Gastrocnemius medialis (tissue), 4 donors: ENCODE measurements at regions not wholly inside any gene's neighbourhood (a gene's known extent, or its start where the extent isn't known, plus 50 kb on each side); places are given as distances from the start of the nearest gene placed in this dataset.

Experiments
- ATAC-seq, 2 donors: fragments of 150-250 bp; one replicate each; pipeline ENCODE4 v1.9.1; 2016
- DNase-seq, 2 donors: peaks; one replicate each; pipeline ENCODE4 v3.0.0-alpha.2; 2019
- H3K27ac ChIP-seq, 4 donors: fragments of 200-600 bp; sonication (generic); 1 replicate in 1 of 4; 2 replicates in 3 of 4; pipeline ENCODE4 v1.5.1; 2016 to 2018; ENCODE audit warnings: mild to moderate bottlenecking in 2 of 4, moderate library complexity in 1 of 4
- H3K27me3 ChIP-seq, 3 donors: fragments of 200-600 bp; sonication (generic) in 2 of 3; 1 replicate in 1 of 3; 2 replicates in 2 of 3; pipeline versions ENCODE4 v1.5.1 to v1.6.0; 2016 to 2019; ENCODE audit warnings: mild to moderate bottlenecking in 1 of 3, moderate library complexity in 1 of 3
- H3K36me3 ChIP-seq, 2 donors: fragments of 200-600 bp; sonication (generic) in 1 of 2; one replicate each; pipeline ENCODE4 v1.5.1; 2017 to 2018
- H3K4me1 ChIP-seq, 2 donors: fragments of 200-600 bp; sonication (generic) in 1 of 2; one replicate each; pipeline ENCODE4 v1.5.1; 2016 to 2017; ENCODE audit warnings: mild to moderate bottlenecking in 2 of 2
- H3K4me3 ChIP-seq, 4 donors: fragments of 200-600 bp; sonication (generic) in 3 of 4; 1 replicate in 1 of 4; 2 replicates in 3 of 4; pipeline ENCODE4 v1.5.1; 2016 to 2019; ENCODE audit warnings: mild to moderate bottlenecking in 2 of 4
- H3K9me3 ChIP-seq, 3 donors: fragments of 200-600 bp; sonication (generic) in 2 of 3; 1 replicate in 1 of 3; 2 replicates in 2 of 3; pipeline ENCODE4 v1.5.1; 2016 to 2019
- POLR2A ChIP-seq, 2 donors: fragments of 450-650 bp; IDR thresholded peaks; one replicate each; pipeline ENCODE4 v1.6.1; 2017; ENCODE audit warnings: antibody characterized with exemption in 2 of 2, mild to moderate bottlenecking in 2 of 2, moderate library complexity in 2 of 2
- in situ Hi-C, 4 donors: fragments of 200-750 bp; cut with MboI; loops; one replicate each; pipeline versions ENCODE4 v1.15.0 to v1.8.0; 2017; ENCODE audit warnings: low sequenced_read_pairs in 4 of 4
- intact Hi-C: fragments of 100-400 bp; cut with DNase I; formaldehyde crosslinking; loops from one replicate; pipeline ENCODE4 v1.15.1; 2023; ENCODE audit warnings: low total_unique reads
- TF ChIP-seq, protein P1 (sequence below), 5 experiments: fragments of 450-650 bp in 3 of 5; fragments of 200-600 bp in 2 of 5; sonication (generic) in 2 of 5; IDR thresholded peaks in 4 of 5; conservative IDR thresholded peaks in 1 of 5; 1 replicate in 4 of 5; 2 replicates in 1 of 5; pipeline ENCODE4 v1.5.1; 2016 to 2019; ENCODE audit warnings: antibody characterized with exemption in 5 of 5, mild to moderate bottlenecking in 3 of 5, moderate library complexity in 3 of 5

DNA sequence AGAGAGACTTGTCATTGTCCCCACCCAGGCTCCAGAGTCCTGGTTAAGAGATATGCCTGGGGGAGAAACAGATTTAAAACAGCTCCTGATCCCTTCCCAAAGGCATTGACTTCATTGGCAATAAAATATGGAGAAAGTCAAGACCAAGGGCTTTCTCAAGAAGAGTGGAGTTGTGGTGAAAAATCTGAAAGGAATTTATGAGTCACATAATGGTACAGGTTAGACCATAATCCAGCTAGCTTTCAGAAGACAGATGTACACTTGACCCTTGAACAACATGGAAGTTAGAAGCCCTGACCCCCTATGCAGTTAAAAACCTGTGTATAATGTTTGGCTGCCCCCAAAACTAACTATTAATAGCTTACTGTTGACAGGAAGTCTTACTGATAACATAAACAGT is 599.1 kb upstream of the SOX11 start:
- TF ChIP-seq, protein P1, sequence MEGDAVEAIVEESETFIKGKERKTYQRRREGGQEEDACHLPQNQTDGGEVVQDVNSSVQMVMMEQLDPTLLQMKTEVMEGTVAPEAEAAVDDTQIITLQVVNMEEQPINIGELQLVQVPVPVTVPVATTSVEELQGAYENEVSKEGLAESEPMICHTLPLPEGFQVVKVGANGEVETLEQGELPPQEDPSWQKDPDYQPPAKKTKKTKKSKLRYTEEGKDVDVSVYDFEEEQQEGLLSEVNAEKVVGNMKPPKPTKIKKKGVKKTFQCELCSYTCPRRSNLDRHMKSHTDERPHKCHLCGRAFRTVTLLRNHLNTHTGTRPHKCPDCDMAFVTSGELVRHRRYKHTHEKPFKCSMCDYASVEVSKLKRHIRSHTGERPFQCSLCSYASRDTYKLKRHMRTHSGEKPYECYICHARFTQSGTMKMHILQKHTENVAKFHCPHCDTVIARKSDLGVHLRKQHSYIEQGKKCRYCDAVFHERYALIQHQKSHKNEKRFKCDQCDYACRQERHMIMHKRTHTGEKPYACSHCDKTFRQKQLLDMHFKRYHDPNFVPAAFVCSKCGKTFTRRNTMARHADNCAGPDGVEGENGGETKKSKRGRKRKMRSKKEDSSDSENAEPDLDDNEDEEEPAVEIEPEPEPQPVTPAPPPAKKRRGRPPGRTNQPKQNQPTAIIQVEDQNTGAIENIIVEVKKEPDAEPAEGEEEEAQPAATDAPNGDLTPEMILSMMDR (IDR thresholded peaks at IDR 0.05 in 4 of 5, conservative IDR thresholded peaks at IDR 0.05 in 1 of 5): no peak
- no peak for TF ChIP-seq POLR2A (IDR thresholded peaks at IDR 0.05)
- no peaks in the 10 kb centered on the region for H3K36me3 ChIP-seq
- no peaks in the 10 kb centered on the region for H3K4me1 ChIP-seq
- H3K27ac ChIP-seq: no peak overlapping the region
- intact Hi-C loops (no loop called here), in situ Hi-C loops (no loop called here)
- H3K27me3 ChIP-seq: no peaks in the 10 kb centered on the region
- H3K9me3 ChIP-seq: no peaks in the 10 kb centered on the region
- H3K4me3 ChIP-seq: no peak overlapping the region
- DNase-seq: no peak
- ATAC-seq: no peak

GRCh38 chr2:5093518-5093917 is 598.7 kb upstream of the SOX11 start:
- Histone ChIP-seq H3K27ac (no peak overlapping the region), H3K9me3 (no peaks in the 10 kb centered on the region), H3K36me3 (no peaks in the 10 kb centered on the region), H3K4me3 (no peak overlapping the region), H3K4me1 (no peaks in the 10 kb centered on the region), H3K27me3 (no peaks in the 10 kb centered on the region)
- ATAC-seq: no peak
- intact Hi-C loops: no loop called here
- in situ Hi-C loops: no loop called here
- no peak for DNase-seq
- TF ChIP-seq POLR2A (IDR thresholded peaks at IDR 0.05): no peak
- TF ChIP-seq, protein P1 (IDR thresholded peaks at IDR 0.05 in 4 of 5, conservative IDR thresholded peaks at IDR 0.05 in 1 of 5): no peak

- ATAC-seq (no peak), DNase-seq (no peak)
- no peaks in the 10 kb centered on the region for H3K36me3 ChIP-seq
- no peak overlapping the region for H3K27ac ChIP-seq
- no peak overlapping the region for H3K4me3 ChIP-seq
- no peaks in the 10 kb centered on the region for H3K9me3 ChIP-seq
- in situ Hi-C loops (no loop called here), intact Hi-C loops (no loop called here)
- H3K4me1 ChIP-seq: no peaks in the 10 kb centered on the region
- no peak for TF ChIP-seq POLR2A (IDR thresholded peaks at IDR 0.05)
- TF ChIP-seq, protein P1 (IDR thresholded peaks at IDR 0.05 in 4 of 5, conservative IDR thresholded peaks at IDR 0.05 in 1 of 5): no peak
- no peaks in the 10 kb centered on the region for H3K27me3 ChIP-seq
These were observed 598.0 kb upstream of the SOX11 start for GRCh38 chr2:5094192-5094591.

GRCh38 chr2:5098286-5098685 is 593.9 kb upstream of the SOX11 start:
- in situ Hi-C loops: no loop called here
- H3K36me3 ChIP-seq: no peaks in the 10 kb centered on the region
- no peak for DNase-seq
- no peak overlapping the region for H3K27ac ChIP-seq
- no peaks in the 10 kb centered on the region for H3K27me3 ChIP-seq
- intact Hi-C loops: no loop called here
- no peak for ATAC-seq
- no peak overlapping the region for H3K4me3 ChIP-seq
- no peaks in the 10 kb centered on the region for H3K4me1 ChIP-seq
- no peak for TF ChIP-seq POLR2A (IDR thresholded peaks at IDR 0.05)
- TF ChIP-seq, protein P1 (IDR thresholded peaks at IDR 0.05 in 4 of 5, conservative IDR thresholded peaks at IDR 0.05 in 1 of 5): no peak
- no peaks in the 10 kb centered on the region for H3K9me3 ChIP-seq

GRCh38 chr2:5102823-5103222 is 589.4 kb upstream of the SOX11 start:
- no peaks in the 10 kb centered on the region for H3K36me3 ChIP-seq
- in situ Hi-C loops: no loop called here
- TF ChIP-seq POLR2A (IDR thresholded peaks at IDR 0.05): no peak
- TF ChIP-seq, protein P1 (IDR thresholded peaks at IDR 0.05 in 4 of 5, conservative IDR thresholded peaks at IDR 0.05 in 1 of 5): no peak
- H3K9me3 ChIP-seq: no peaks in the 10 kb centered on the region
- H3K4me1 ChIP-seq: no peaks in the 10 kb centered on the region
- ATAC-seq: no peak
- intact Hi-C loops: no loop called here
- no peaks in the 10 kb centered on the region for H3K27me3 ChIP-seq
- DNase-seq: no peak
- no peak overlapping the region for H3K4me3 ChIP-seq
- no peak overlapping the region for H3K27ac ChIP-seq
